ENCODE measurements at regions not wholly inside any gene's neighbourhood (a gene's known extent, or its start where the extent isn't known, plus 50 kb on each side); places are given as distances from the start of the nearest gene placed in this dataset.
"Not testable (repeated sequence)": the region's sequence is repeated elsewhere in the genome, so short reads cannot be mapped to it uniquely, and the experiment has no call there.

DNA sequence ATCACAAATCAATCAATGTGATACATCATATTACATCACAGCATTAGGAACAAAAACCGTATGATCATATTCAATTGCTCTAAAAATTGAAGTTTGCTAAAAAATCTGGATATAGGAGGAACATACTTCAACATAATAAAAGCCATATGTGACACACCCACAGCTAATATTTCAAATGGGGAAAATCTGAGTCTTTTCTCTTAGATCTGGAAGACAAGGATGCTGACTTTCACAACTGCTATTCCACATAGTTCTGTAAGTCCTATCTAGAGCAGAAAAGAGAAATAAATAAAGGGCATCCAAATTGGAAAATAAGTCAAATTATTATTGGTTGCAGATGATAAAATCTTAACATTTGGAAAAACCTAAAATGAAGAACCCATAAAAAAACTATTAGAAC, 256.8 kb upstream of the SGO1 start:
- no peaks in the 10 kb centered on the region for H3K36me3 ChIP-seq (ENCODE audit: control insufficient read depth, insufficient read depth, low read length)
- no peak for TF ChIP-seq CTCF (IDR thresholded peaks at IDR 0.05; ENCODE audit: insufficient read depth, low read length, severe bottlenecking)
- FAIRE-seq (no peak), DNase-seq (ENCODE audit: low read depth) (no peak)
- H3K4me3 ChIP-seq (ENCODE audit: low read depth, low read length) = no peak overlapping the region
- H3K27me3 ChIP-seq (ENCODE audit: control insufficient read depth, insufficient read depth, low read length) = no peaks in the 10 kb centered on the region

DNA sequence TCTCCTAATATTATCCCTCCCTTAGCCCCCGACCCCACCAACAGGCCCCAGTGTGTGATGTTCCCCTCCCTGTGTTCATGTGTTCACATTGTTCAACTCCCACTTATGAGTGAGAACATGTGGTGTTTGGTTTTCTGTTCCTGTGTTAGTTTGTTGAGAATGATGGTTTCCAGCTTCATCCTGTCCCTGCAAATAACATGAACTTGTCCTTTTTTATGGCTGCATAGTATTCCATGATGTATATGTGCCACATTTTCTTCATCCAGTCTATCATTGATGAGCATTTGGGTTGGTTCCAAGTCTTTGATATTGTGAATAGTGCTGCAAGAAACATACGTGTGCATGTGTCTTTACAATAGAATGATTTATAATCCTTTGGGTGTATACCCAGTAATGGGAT, 241.3 kb upstream of the SGO1 start:
- not testable (repeated sequence) for DNase-seq (ENCODE audit: low read depth); H3K36me3 ChIP-seq (ENCODE audit: control insufficient read depth, insufficient read depth, low read length); FAIRE-seq; H3K4me3 ChIP-seq (ENCODE audit: low read depth, low read length); H3K27me3 ChIP-seq (ENCODE audit: control insufficient read depth, insufficient read depth, low read length)

DNA sequence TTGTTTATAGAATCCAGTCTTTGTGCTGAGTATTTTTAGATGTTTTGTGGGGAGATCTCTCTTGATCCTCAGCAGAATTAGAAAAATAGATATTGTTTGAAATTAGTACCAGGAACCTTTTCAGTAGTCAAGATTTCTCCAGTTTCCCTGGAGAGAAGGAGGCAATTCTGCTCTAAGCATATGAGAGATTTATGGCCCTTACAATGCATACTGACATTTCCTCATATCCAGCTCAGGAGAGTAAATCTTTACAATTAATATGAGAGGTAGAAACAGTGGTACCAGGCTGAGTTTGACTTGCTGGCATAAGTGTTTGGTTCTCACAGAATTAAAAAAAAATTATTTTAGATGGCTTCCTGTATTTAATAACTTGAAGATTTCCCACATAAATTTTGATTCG, 239.1 kb upstream of the SGO1 start:
- FAIRE-seq (no peak), DNase-seq (ENCODE audit: low read depth) (no peak)
- no peaks in the 10 kb centered on the region for H3K27me3 ChIP-seq (ENCODE audit: control insufficient read depth, insufficient read depth, low read length)
- TF ChIP-seq CTCF (IDR thresholded peaks at IDR 0.05; ENCODE audit: insufficient read depth, low read length, severe bottlenecking) = no peak
- no peak overlapping the region for H3K4me3 ChIP-seq (ENCODE audit: low read depth, low read length)
- no peaks in the 10 kb centered on the region for H3K36me3 ChIP-seq (ENCODE audit: control insufficient read depth, insufficient read depth, low read length)

GRCh38 chr3:20424086-20424485, 238.1 kb upstream of the SGO1 start:
- FAIRE-seq (no peak), DNase-seq (ENCODE audit: low read depth) (no peak)
- no peaks in the 10 kb centered on the region for H3K27me3 ChIP-seq (ENCODE audit: control insufficient read depth, insufficient read depth, low read length)
- no peaks in the 10 kb centered on the region for H3K36me3 ChIP-seq (ENCODE audit: control insufficient read depth, insufficient read depth, low read length)
- H3K4me3 ChIP-seq (ENCODE audit: low read depth, low read length) = no peak overlapping the region
- TF ChIP-seq CTCF (IDR thresholded peaks at IDR 0.05; ENCODE audit: insufficient read depth, low read length, severe bottlenecking) = no peak

- DNase-seq (ENCODE audit: low read depth) = no peak
- Histone ChIP-seq H3K27me3 (ENCODE audit: control insufficient read depth, insufficient read depth, low read length) (no peaks in the 10 kb centered on the region), H3K4me3 (ENCODE audit: low read depth, low read length) (no peak overlapping the region), H3K36me3 (ENCODE audit: control insufficient read depth, insufficient read depth, low read length) (no peaks in the 10 kb centered on the region)
- no peak for FAIRE-seq
- TF ChIP-seq CTCF (IDR thresholded peaks at IDR 0.05; ENCODE audit: insufficient read depth, low read length, severe bottlenecking) = no peak
These were observed 236.4 kb upstream of the SGO1 start for GRCh38 chr3:20422391-20422790.

DNA sequence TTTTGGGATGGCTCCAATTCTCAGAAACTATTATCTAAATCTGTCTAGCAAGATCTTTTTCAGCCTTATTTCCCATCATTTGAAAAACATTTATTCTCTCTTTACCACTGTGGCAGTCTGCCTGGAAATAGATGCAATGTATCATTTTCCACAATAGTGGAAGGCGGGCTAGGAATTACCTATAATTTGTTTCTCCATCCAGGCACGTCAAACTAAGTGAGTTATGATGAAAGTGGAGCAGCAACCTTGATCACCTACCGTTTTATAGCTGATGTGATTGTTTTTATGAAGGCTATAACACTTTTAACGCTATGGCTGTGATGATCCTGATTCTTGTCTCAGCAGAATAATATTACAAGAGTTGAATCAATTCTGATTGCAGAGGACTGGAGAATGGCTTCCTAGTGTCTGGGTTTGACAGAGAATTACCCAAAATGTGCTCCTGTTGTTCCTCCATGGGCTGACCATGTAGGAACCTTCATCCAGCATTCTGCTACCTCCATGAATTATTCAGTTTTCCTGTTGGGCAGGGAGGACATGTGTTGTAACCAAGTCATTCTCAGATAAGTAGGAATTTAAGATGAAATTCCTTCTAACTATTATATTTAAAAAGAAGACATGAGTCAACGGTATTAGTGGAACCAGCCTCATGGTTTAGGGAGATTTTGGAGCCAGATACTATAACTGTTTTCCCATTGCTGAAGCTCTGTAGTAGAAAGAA, 231.5 kb upstream of the SGO1 start:
- H3K27me3 ChIP-seq (ENCODE audit: control insufficient read depth, insufficient read depth, low read length) = no peaks in the 10 kb centered on the region
- no peaks in the 10 kb centered on the region for H3K36me3 ChIP-seq (ENCODE audit: control insufficient read depth, insufficient read depth, low read length)
- DNase-seq (ENCODE audit: low read depth) (no peak), FAIRE-seq (no peak)
- H3K4me3 ChIP-seq (ENCODE audit: low read depth, low read length) = no peak overlapping the region
- no peak for TF ChIP-seq CTCF (IDR thresholded peaks at IDR 0.05; ENCODE audit: insufficient read depth, low read length, severe bottlenecking)

All from bronchial epithelial cell (primary cell).